T-helper 2 cell treated with Interferon-gamma antibody and Interleukin-4, amounts not matched to agents 5 μg/mL and 100 μg/mL, for 36 hours (primary cell): ENCODE measurements at regions not wholly inside any gene's neighbourhood (a gene's known extent, or its start where the extent isn't known, plus 50 kb on each side); places are given as distances from the start of the nearest gene placed in this dataset.

Source experiments
- DNase-seq: peaks from one replicate; pipeline ENCODE4 v3.0.0; 2021; ENCODE audit warnings: low spot score
- H3K27ac Mint-ChIP-seq: one replicate; pipeline ENCODE4 v1.8.0; 2021; ENCODE audit warnings: mild to moderate bottlenecking, mixed read lengths
- H3K27me3 Mint-ChIP-seq: one replicate; pipeline ENCODE4 v1.8.0; 2021; ENCODE audit warnings: low read depth, mixed read lengths
- H3K36me3 Mint-ChIP-seq: one replicate; pipeline ENCODE4 v1.8.0; 2021; ENCODE audit warnings: low read depth, mixed read lengths
- H3K4me1 Mint-ChIP-seq: one replicate; pipeline ENCODE4 v1.8.0; 2021; ENCODE audit warnings: low read depth, mixed read lengths
- H3K4me3 Mint-ChIP-seq: one replicate; pipeline ENCODE4 v1.8.0; 2022; ENCODE audit warnings: mild to moderate bottlenecking, moderate library complexity, mixed read lengths
- H3K9me3 Mint-ChIP-seq: one replicate; pipeline ENCODE4 v1.8.0; 2021; ENCODE audit warnings: mixed read lengths

DNA sequence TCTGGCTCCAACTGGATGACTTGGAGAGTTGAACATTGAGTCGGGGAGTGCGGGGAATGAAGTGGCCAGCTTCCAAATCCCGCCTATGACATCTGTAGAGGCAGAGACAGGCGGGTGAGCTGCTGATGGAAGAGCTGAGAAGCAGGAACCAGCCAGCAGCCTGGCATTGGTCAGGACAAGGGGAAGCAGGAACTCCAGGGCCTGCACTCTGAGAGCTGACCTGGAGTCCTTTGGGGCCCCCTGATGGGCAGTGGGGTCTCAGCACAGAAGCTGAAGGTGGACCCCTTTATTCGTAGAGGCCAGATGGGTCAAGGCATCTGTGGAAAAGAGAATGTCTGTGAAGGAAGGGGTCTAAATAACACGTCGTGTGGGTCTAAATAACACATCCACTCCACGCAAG lies 57.0 kb downstream of the SEC61G start:
- no peak overlapping the region for H3K4me3 Mint-ChIP-seq
- H3K9me3 Mint-ChIP-seq, result peaks cover 7% of the 10 kb centered on the region
- no peaks in the 10 kb centered on the region for H3K4me1 Mint-ChIP-seq
- no peak for DNase-seq
- no peaks in the 10 kb centered on the region for H3K36me3 Mint-ChIP-seq
- no peaks in the 10 kb centered on the region for H3K27me3 Mint-ChIP-seq
- no peak overlapping the region for H3K27ac Mint-ChIP-seq

GRCh38 chr7:54699715-54700114 lies 59.3 kb downstream of the SEC61G start:
- Mint-ChIP-seq H3K4me1 (no peaks in the 10 kb centered on the region), H3K27me3 (no peaks in the 10 kb centered on the region), H3K36me3 (no peaks in the 10 kb centered on the region), H3K9me3 (no peaks in the 10 kb centered on the region), H3K27ac (no peak overlapping the region), H3K4me3 (no peak overlapping the region)
- DNase-seq, result no peak

- Mint-ChIP-seq H3K36me3 (no peaks in the 10 kb centered on the region), H3K27me3 (no peaks in the 10 kb centered on the region), H3K4me1 (no peaks in the 10 kb centered on the region), H3K27ac (no peak overlapping the region), H3K4me3 (no peak overlapping the region), H3K9me3 (no peaks in the 10 kb centered on the region)
- no peak for DNase-seq
These were observed 61.3 kb downstream of the SEC61G start for GRCh38 chr7:54697659-54698186.

GRCh38 chr7:54690892-54691291 lies 68.1 kb downstream of the SEC61G start:
- Mint-ChIP-seq H3K4me1 (no peaks in the 10 kb centered on the region), H3K9me3 (no peaks in the 10 kb centered on the region), H3K4me3 (no peak overlapping the region), H3K36me3 (no peaks in the 10 kb centered on the region), H3K27ac (no peak overlapping the region), H3K27me3 (no peaks in the 10 kb centered on the region)
- DNase-seq, result no peak

DNA sequence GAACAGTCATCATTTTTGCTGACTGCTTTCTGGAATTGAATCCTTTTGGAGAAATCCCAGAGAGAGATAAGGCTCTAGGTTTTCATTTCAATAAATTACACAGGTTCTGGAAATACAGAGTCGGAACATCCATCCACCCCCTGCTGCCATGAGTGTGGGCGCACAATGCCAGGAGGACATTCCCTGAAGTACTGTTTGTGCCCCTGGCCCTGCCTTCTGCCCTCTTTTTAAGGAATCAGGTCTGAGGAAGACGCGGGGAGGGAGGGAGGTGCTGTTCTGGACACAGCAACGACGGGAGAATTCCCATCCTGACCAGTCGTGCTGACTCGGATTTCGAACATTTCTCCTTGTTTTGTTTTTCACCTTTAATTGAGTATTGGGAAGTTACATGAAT lies 69.0 kb downstream of the SEC61G start:
- no peaks in the 10 kb centered on the region for H3K27me3 Mint-ChIP-seq
- H3K36me3 Mint-ChIP-seq, result no peaks in the 10 kb centered on the region
- peaks cover under 1% of the 10 kb centered on the region for H3K9me3 Mint-ChIP-seq
- H3K27ac Mint-ChIP-seq, result no peak overlapping the region
- H3K4me1 Mint-ChIP-seq, result no peaks in the 10 kb centered on the region
- no peak for DNase-seq
- H3K4me3 Mint-ChIP-seq, result no peak overlapping the region

DNA sequence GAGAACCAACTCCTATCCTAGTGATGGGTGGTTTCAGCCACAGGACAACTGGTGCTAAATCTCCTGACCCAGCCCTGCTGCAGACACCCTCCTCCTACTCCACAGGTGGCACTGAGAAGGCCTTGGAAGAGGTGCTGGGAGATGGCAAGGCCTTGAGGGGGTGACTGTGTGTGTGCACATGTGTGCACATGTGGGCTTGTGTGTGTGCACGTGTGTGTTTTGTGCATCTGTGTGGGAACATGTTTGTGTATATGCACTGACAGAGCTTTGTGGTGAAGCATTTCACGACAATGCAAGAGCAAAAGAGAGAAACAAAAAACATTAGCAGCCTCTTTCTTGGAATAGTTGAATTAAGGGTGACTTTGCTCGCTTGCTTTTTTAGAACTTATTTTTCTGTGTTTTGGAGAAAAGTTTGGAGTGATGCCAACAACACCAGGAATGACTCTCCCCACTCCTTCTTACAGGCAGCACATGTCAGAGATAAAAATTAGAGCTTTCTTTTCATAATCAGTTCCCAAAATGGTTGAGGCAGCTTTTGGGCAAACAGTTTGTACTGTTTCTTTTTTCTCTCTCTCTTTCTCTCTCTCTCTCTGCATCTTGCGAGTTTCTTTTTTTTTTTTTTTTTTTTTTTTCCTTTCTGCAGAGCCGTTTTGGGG lies 69.5 kb downstream of the SEC61G start:
- no peak for DNase-seq
- Mint-ChIP-seq H3K9me3 (peaks cover 6% of the 10 kb centered on the region), H3K4me1 (no peaks in the 10 kb centered on the region), H3K4me3 (no peak overlapping the region), H3K36me3 (no peaks in the 10 kb centered on the region), H3K27me3 (no peaks in the 10 kb centered on the region), H3K27ac (no peak overlapping the region)

- H3K27ac Mint-ChIP-seq, result no peak overlapping the region
These were observed 71.4 kb downstream of the SEC61G start for GRCh38 chr7:54687462-54688212.

DNA sequence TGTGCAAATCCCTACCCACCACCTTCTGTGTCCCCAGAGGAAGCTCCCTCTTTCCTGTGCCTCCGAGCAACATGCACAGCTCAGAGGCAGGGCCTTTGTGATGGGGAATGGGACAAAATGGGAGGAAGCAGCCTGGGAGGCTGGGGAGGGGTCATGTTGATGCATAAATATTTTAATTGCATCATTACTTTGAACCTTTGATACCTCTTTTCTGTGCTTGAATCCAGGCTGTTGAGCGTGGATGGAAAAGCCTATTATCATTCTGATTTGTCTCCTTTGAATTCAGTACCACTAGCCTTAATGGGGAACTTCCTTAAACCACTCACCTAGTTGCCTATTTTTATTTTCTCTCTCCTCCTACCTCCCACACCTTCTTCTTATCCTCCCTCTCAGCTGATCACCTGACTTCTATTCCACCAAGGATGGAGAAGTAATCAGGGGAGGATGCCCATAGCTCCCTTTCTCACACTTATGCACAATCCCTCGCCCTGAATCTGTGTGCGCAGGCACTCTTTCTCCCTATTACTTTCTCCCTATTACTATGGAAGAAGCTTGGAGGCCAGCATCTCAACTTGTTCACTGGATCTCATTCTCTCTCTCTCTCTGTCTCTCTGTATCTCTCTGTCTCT lies 78.5 kb downstream of the SEC61G start:
- no peaks in the 10 kb centered on the region for H3K4me1 Mint-ChIP-seq
- DNase-seq, result no peak
- peaks cover 7% of the 10 kb centered on the region for H3K9me3 Mint-ChIP-seq
- H3K27me3 Mint-ChIP-seq, result no peaks in the 10 kb centered on the region
- no peaks in the 10 kb centered on the region for H3K36me3 Mint-ChIP-seq
- no peak overlapping the region for H3K27ac Mint-ChIP-seq
- H3K4me3 Mint-ChIP-seq, result no peak overlapping the region

More at GRCh38 chr7:54687462-54688212, 71.4 kb downstream of the SEC61G start:
- no peaks in the 10 kb centered on the region for H3K36me3 Mint-ChIP-seq
- peaks cover 7% of the 10 kb centered on the region for H3K9me3 Mint-ChIP-seq
- H3K27me3 Mint-ChIP-seq, result no peaks in the 10 kb centered on the region
- no peak for DNase-seq
- H3K4me3 Mint-ChIP-seq, result no peak overlapping the region
- no peaks in the 10 kb centered on the region for H3K4me1 Mint-ChIP-seq

GRCh38 chr7:54679490-54679817 lies 79.6 kb downstream of the SEC61G start:
- no peaks in the 10 kb centered on the region for H3K27me3 Mint-ChIP-seq
- DNase-seq, result no peak
- H3K36me3 Mint-ChIP-seq, result no peaks in the 10 kb centered on the region
- H3K4me3 Mint-ChIP-seq, result no peak overlapping the region
- H3K27ac Mint-ChIP-seq, result no peak overlapping the region
- no peaks in the 10 kb centered on the region for H3K4me1 Mint-ChIP-seq
- peaks cover under 1% of the 10 kb centered on the region for H3K9me3 Mint-ChIP-seq

DNA sequence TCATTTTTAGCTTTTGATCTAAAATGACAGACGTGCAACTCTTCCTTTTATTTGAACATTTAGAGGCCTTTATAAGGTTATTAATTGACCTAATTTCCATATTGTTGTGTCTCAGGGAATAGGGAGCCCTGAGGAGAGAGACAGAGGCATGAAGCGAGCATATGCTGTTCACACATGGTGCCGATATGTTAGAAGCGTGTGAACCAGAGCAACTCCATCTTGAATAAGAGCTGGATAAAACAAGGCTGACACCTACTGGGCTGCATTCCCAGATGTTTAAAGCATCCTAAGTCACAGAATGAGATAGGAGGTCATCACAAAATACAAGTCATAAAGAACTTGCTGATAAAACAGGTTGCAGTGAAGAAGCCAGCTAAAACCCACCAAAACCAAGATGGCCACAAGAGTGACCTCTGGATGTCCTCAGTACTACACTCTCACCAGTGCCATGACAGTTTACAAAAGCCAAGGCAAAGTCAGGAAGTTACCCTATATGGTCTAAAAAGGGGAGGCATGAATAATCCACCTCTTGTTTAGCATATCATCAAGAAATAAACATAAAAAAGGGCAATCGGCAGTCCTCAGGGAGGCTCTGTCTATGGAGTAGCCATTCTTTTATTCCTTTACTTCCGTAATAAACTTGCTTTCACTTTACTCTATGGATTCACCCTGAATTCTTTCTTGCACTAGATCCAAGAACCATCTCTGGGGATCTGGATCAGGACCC lies 80.1 kb downstream of the SEC61G start:
- Mint-ChIP-seq H3K27me3 (no peaks in the 10 kb centered on the region), H3K4me1 (no peaks in the 10 kb centered on the region), H3K4me3 (no peak overlapping the region), H3K27ac (no peak overlapping the region), H3K36me3 (no peaks in the 10 kb centered on the region), H3K9me3 (no peaks in the 10 kb centered on the region)
- DNase-seq, result no peak

- no peak overlapping the region for H3K4me3 Mint-ChIP-seq
- no peaks in the 10 kb centered on the region for H3K9me3 Mint-ChIP-seq
- no peaks in the 10 kb centered on the region for H3K4me1 Mint-ChIP-seq
- no peaks in the 10 kb centered on the region for H3K27me3 Mint-ChIP-seq
- no peak overlapping the region for H3K27ac Mint-ChIP-seq
- no peaks in the 10 kb centered on the region for H3K36me3 Mint-ChIP-seq
- DNase-seq, result no peak
These were observed 84.1 kb downstream of the SEC61G start for GRCh38 chr7:54674891-54675290.

DNA sequence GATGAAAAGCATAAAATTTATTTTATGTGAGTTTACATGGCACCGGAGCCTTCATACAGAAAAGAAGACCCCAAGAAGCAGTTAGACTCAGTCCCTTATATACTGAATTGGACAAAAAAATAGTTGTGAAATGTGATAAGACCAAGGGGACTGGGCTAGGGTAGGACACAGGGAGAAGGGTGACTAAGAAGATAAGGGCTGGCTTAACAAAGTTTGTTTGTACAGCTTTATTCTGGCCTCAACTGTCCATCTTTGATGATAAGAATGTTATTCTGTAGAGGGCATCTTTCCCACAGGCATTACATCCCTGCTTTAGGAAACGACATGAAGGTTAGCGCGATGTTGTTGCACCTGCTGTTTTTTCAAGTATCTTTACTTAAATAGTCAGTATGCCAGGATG lies 86.5 kb downstream of the SEC61G start:
- no peak for DNase-seq
- H3K27me3 Mint-ChIP-seq, result no peaks in the 10 kb centered on the region
- no peak overlapping the region for H3K27ac Mint-ChIP-seq
- H3K4me1 Mint-ChIP-seq, result no peaks in the 10 kb centered on the region
- H3K9me3 Mint-ChIP-seq, result no peaks in the 10 kb centered on the region
- no peaks in the 10 kb centered on the region for H3K36me3 Mint-ChIP-seq
- H3K4me3 Mint-ChIP-seq, result no peak overlapping the region

- no peak overlapping the region for H3K27ac Mint-ChIP-seq
- peaks cover 21% of the 10 kb centered on the region for H3K27me3 Mint-ChIP-seq
- H3K9me3 Mint-ChIP-seq, result no peaks in the 10 kb centered on the region
- no peak for DNase-seq
- H3K4me3 Mint-ChIP-seq, result peak overlapping the region; percentile 44
- peaks cover 2% of the 10 kb centered on the region for H3K4me1 Mint-ChIP-seq
- no peaks in the 10 kb centered on the region for H3K36me3 Mint-ChIP-seq
These were observed 94.5 kb downstream of the SEC61G start for GRCh38 chr7:54664235-54665228.
